ENCODE measurements at regions not wholly inside any gene's neighbourhood (a gene's known extent, or its start where the extent isn't known, plus 50 kb on each side); places are given as distances from the start of the nearest gene placed in this dataset.

GRCh38 chr3:107432646-107433045 is 55.4 kb downstream of the CCDC54 start:
- no peak for TF ChIP-seq CTCF (IDR thresholded peaks at IDR 0.05)
- TF ChIP-seq EP300 (IDR thresholded peaks at IDR 0.05) = no peak

Measured in tibial nerve (tissue), 4 donors.